ENCODE measurements at regions not wholly inside any gene's neighbourhood (a gene's known extent, or its start where the extent isn't known, plus 50 kb on each side); places are given as distances from the start of the nearest gene placed in this dataset.

GRCh38 chr12:124689631-124690030, 122.2 kb upstream of the NCOR2 start:
- no peak overlapping the region for H3K27ac Mint-ChIP-seq
- DNase-seq (ENCODE audit: low spot score) (no peak), ATAC-seq (peak; percentile 15)
- no peaks in the 10 kb centered on the region for H3K27me3 Mint-ChIP-seq (ENCODE audit: low read depth)
- peaks cover 33% of the 10 kb centered on the region for H3K4me1 Mint-ChIP-seq
- no peak overlapping the region for H3K4me3 Mint-ChIP-seq
- TF ChIP-seq, protein P1, sequence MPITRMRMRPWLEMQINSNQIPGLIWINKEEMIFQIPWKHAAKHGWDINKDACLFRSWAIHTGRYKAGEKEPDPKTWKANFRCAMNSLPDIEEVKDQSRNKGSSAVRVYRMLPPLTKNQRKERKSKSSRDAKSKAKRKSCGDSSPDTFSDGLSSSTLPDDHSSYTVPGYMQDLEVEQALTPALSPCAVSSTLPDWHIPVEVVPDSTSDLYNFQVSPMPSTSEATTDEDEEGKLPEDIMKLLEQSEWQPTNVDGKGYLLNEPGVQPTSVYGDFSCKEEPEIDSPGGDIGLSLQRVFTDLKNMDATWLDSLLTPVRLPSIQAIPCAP (CRISPR knock-in tag; IDR thresholded peaks at IDR 0.05), result no peak
- TF ChIP-seq TEAD1 (CRISPR knock-in tag; IDR thresholded peaks at IDR 0.05), result no peak
- TF ChIP-seq, protein P2, sequence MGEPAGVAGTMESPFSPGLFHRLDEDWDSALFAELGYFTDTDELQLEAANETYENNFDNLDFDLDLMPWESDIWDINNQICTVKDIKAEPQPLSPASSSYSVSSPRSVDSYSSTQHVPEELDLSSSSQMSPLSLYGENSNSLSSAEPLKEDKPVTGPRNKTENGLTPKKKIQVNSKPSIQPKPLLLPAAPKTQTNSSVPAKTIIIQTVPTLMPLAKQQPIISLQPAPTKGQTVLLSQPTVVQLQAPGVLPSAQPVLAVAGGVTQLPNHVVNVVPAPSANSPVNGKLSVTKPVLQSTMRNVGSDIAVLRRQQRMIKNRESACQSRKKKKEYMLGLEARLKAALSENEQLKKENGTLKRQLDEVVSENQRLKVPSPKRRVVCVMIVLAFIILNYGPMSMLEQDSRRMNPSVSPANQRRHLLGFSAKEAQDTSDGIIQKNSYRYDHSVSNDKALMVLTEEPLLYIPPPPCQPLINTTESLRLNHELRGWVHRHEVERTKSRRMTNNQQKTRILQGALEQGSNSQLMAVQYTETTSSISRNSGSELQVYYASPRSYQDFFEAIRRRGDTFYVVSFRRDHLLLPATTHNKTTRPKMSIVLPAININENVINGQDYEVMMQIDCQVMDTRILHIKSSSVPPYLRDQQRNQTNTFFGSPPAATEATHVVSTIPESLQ (CRISPR knock-in tag; IDR thresholded peaks at IDR 0.05), result no peak
- no peak for TF ChIP-seq GRHL2 (CRISPR knock-in tag; IDR thresholded peaks at IDR 0.05; ENCODE audit: insufficient replicate concordance, severe bottlenecking)
- TF ChIP-seq HMGXB4 (CRISPR knock-in tag; IDR thresholded peaks at IDR 0.05), result no peak
- no peak for TF ChIP-seq ERG (CRISPR knock-in tag; IDR thresholded peaks at IDR 0.05)
- TF ChIP-seq KAT7 (CRISPR knock-in tag; IDR thresholded peaks at IDR 0.05; ENCODE audit: borderline replicate concordance), result no peak
- no peak for TF ChIP-seq E2F4 (CRISPR knock-in tag; IDR thresholded peaks at IDR 0.05; ENCODE audit: borderline replicate concordance, low read depth)
- no peak for TF ChIP-seq ZBTB21 (CRISPR knock-in tag; IDR thresholded peaks at IDR 0.05; ENCODE audit: borderline replicate concordance)
- no peak for TF ChIP-seq TCF7 (CRISPR knock-in tag; IDR thresholded peaks at IDR 0.05; ENCODE audit: low read depth)
- no peak for TF ChIP-seq CREB1 (CRISPR knock-in tag; IDR thresholded peaks at IDR 0.05)
- TF ChIP-seq SOX15 (CRISPR knock-in tag; IDR thresholded peaks at IDR 0.05), result no peak
- TF ChIP-seq MXD4 (CRISPR knock-in tag; IDR thresholded peaks at IDR 0.05; ENCODE audit: borderline replicate concordance), result no peak
- TF ChIP-seq, protein P3, sequence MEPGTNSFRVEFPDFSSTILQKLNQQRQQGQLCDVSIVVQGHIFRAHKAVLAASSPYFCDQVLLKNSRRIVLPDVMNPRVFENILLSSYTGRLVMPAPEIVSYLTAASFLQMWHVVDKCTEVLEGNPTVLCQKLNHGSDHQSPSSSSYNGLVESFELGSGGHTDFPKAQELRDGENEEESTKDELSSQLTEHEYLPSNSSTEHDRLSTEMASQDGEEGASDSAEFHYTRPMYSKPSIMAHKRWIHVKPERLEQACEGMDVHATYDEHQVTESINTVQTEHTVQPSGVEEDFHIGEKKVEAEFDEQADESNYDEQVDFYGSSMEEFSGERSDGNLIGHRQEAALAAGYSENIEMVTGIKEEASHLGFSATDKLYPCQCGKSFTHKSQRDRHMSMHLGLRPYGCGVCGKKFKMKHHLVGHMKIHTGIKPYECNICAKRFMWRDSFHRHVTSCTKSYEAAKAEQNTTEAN (CRISPR knock-in tag; IDR thresholded peaks at IDR 0.05), result no peak
- no peak for TF ChIP-seq ZNF416 (CRISPR knock-in tag; IDR thresholded peaks at IDR 0.05)
- TF ChIP-seq ZMAT4 (CRISPR knock-in tag; IDR thresholded peaks at IDR 0.05), result no peak
- no peaks in the 10 kb centered on the region for H3K36me3 Mint-ChIP-seq
- H3K9me3 Mint-ChIP-seq, result peaks cover 22% of the 10 kb centered on the region
- POLR2A ChIA-PET, result no interaction called here
- CTCF ChIA-PET, result no interaction called here

- Mint-ChIP-seq H3K27ac (peak overlapping the region; percentile 60; the same call in 1 of the 2 replicates), H3K4me3 (no peak overlapping the region), H3K4me1 (peaks cover 33% of the 10 kb centered on the region), H3K36me3 (no peaks in the 10 kb centered on the region), H3K27me3 (ENCODE audit: low read depth) (no peaks in the 10 kb centered on the region), H3K9me3 (peaks cover 22% of the 10 kb centered on the region)
- ATAC-seq (no peak), DNase-seq (ENCODE audit: low spot score) (no peak)
- CTCF ChIA-PET, result no interaction called here
- POLR2A ChIA-PET, result no interaction called here
- TF ChIP-seq OVOL2 (CRISPR knock-in tag; IDR thresholded peaks at IDR 0.05; ENCODE audit: borderline replicate concordance), result no peak
- no peak for TF ChIP-seq TEAD4 (CRISPR knock-in tag; IDR thresholded peaks at IDR 0.05)
- no peak for TF ChIP-seq E2F4 (CRISPR knock-in tag; IDR thresholded peaks at IDR 0.05; ENCODE audit: borderline replicate concordance, low read depth)
- TF ChIP-seq FOXK1 (CRISPR knock-in tag; IDR thresholded peaks at IDR 0.05), result no peak
- TF ChIP-seq, protein P4, sequence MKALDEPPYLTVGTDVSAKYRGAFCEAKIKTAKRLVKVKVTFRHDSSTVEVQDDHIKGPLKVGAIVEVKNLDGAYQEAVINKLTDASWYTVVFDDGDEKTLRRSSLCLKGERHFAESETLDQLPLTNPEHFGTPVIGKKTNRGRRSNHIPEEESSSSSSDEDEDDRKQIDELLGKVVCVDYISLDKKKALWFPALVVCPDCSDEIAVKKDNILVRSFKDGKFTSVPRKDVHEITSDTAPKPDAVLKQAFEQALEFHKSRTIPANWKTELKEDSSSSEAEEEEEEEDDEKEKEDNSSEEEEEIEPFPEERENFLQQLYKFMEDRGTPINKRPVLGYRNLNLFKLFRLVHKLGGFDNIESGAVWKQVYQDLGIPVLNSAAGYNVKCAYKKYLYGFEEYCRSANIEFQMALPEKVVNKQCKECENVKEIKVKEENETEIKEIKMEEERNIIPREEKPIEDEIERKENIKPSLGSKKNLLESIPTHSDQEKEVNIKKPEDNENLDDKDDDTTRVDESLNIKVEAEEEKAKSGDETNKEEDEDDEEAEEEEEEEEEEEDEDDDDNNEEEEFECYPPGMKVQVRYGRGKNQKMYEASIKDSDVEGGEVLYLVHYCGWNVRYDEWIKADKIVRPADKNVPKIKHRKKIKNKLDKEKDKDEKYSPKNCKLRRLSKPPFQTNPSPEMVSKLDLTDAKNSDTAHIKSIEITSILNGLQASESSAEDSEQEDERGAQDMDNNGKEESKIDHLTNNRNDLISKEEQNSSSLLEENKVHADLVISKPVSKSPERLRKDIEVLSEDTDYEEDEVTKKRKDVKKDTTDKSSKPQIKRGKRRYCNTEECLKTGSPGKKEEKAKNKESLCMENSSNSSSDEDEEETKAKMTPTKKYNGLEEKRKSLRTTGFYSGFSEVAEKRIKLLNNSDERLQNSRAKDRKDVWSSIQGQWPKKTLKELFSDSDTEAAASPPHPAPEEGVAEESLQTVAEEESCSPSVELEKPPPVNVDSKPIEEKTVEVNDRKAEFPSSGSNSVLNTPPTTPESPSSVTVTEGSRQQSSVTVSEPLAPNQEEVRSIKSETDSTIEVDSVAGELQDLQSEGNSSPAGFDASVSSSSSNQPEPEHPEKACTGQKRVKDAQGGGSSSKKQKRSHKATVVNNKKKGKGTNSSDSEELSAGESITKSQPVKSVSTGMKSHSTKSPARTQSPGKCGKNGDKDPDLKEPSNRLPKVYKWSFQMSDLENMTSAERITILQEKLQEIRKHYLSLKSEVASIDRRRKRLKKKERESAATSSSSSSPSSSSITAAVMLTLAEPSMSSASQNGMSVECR (CRISPR knock-in tag; IDR thresholded peaks at IDR 0.05; ENCODE audit: borderline replicate concordance), result no peak
Observed at GRCh38 chr12:124688356-124688992, 121.1 kb upstream of the NCOR2 start.

All from WTC11 (cell line).